GM23248 (cell line): ENCODE measurements at regions not wholly inside any gene's neighbourhood (a gene's known extent, or its start where the extent isn't known, plus 50 kb on each side); places are given as distances from the start of the nearest gene placed in this dataset.

ENCODE experiments used
- EZH2 ChIP-seq: fragments of 200-600 bp; sonication (generic); IDR thresholded peaks from 2 replicates; pipeline ENCODE4 v1.6.1; 2018; ENCODE audit warnings: antibody characterized with exemption, mild to moderate bottlenecking; ENCODE audit not compliant: insufficient read depth, poor library complexity, severe bottlenecking
- EZH2phosphoT487 ChIP-seq: fragments of 200-600 bp; sonication (generic); IDR thresholded peaks from 2 replicates; pipeline ENCODE4 v1.6.1; 2018; ENCODE audit warnings: antibody characterized with exemption, moderate library complexity, mild to moderate bottlenecking, low read depth; ENCODE audit not compliant: insufficient read depth

GRCh38 chr3:162019817-162020216, 523.2 kb downstream of the OTOL1 start:
- no peak for TF ChIP-seq EZH2phosphoT487
- no peak for TF ChIP-seq EZH2
